ENCODE measurements at regions not wholly inside any gene's neighbourhood (a gene's known extent, or its start where the extent isn't known, plus 50 kb on each side); places are given as distances from the start of the nearest gene placed in this dataset.

- CTCF ChIA-PET, result interaction anchor here (0.6 to 3.4 kb wide), 9 partner anchors 12 to 466 kb away, joined by 3 to 13 read pairs (median 3); no protein-coding TSS in a partner anchor
- H3K4me1 Mint-ChIP-seq (ENCODE audit: insufficient read depth, unreplicated experiment), result peaks cover 7% of the 10 kb centered on the region
Observed at GRCh38 chr10:61283066-61283465, 170.1 kb downstream of the TMEM26 start.

GRCh38 chr10:61280303-61280702, 172.9 kb downstream of the TMEM26 start:
- Mint-ChIP-seq H3K36me3 (ENCODE audit: insufficient read depth, unreplicated experiment) (no peaks in the 10 kb centered on the region), H3K4me1 (ENCODE audit: insufficient read depth, unreplicated experiment) (peaks cover 7% of the 10 kb centered on the region), H3K9me3 (ENCODE audit: unreplicated experiment) (no peaks in the 10 kb centered on the region), H3K27me3 (ENCODE audit: insufficient read depth, unreplicated experiment) (no peaks in the 10 kb centered on the region), H3K4me3 (ENCODE audit: unreplicated experiment) (no peak overlapping the region), H3K27ac (ENCODE audit: low read depth, unreplicated experiment) (no peak overlapping the region)
- TF ChIP-seq CTCF (IDR thresholded peaks at IDR 0.05; ENCODE audit: unreplicated experiment), result no peak
- intact Hi-C loops (cut with micrococcal nuclease), result loop anchor here (10.0 kb wide), 2 partner anchors 836 to 964 kb away; no protein-coding TSS in a partner anchor
- peak; percentile 26 for DNase-seq (ENCODE audit: unreplicated experiment)
- POLR2A ChIA-PET, result no interaction called here
- no TSS peak for BruUV-seq (replicated peaks)
- CTCF ChIA-PET, result interaction anchor here (0.9 to 1.2 kb wide), 2 partner anchors 9 to 90 kb away, joined by 3 to 5 read pairs; no protein-coding TSS in a partner anchor

More at GRCh38 chr10:61283066-61283465, 170.1 kb downstream of the TMEM26 start:
- H3K27ac Mint-ChIP-seq (ENCODE audit: low read depth, unreplicated experiment), result no peak overlapping the region
- H3K4me3 Mint-ChIP-seq (ENCODE audit: unreplicated experiment), result no peak overlapping the region
- POLR2A ChIA-PET, result interaction anchor here (0.6 to 1.3 kb wide), 2 partner anchors 453 to 616 kb away, joined by 3 read pairs; no protein-coding TSS in a partner anchor
- no peaks in the 10 kb centered on the region for H3K27me3 Mint-ChIP-seq (ENCODE audit: insufficient read depth, unreplicated experiment)
- intact Hi-C loops (cut with micrococcal nuclease), result loop anchor here (10.0 kb wide), 2 partner anchors 838 to 962 kb away; no protein-coding TSS in a partner anchor
- no peaks in the 10 kb centered on the region for H3K9me3 Mint-ChIP-seq (ENCODE audit: unreplicated experiment)
- no TSS peak for BruUV-seq (replicated peaks)
- no peaks in the 10 kb centered on the region for H3K36me3 Mint-ChIP-seq (ENCODE audit: insufficient read depth, unreplicated experiment)
- TF ChIP-seq CTCF (IDR thresholded peaks at IDR 0.05; ENCODE audit: unreplicated experiment), result no peak
- DNase-seq (ENCODE audit: unreplicated experiment), result no peak

GRCh38 chr10:61279400-61279799, 173.8 kb downstream of the TMEM26 start:
- ChIA-PET CTCF (interaction anchor here (1.2 kb wide), 1 partner anchor 8 kb away, joined by 5 read pairs; no protein-coding TSS in a partner anchor), POLR2A (no interaction called here)
- Mint-ChIP-seq H3K27me3 (ENCODE audit: insufficient read depth, unreplicated experiment) (no peaks in the 10 kb centered on the region), H3K9me3 (ENCODE audit: unreplicated experiment) (no peaks in the 10 kb centered on the region), H3K4me3 (ENCODE audit: unreplicated experiment) (no peak overlapping the region), H3K27ac (ENCODE audit: low read depth, unreplicated experiment) (no peak overlapping the region), H3K36me3 (ENCODE audit: insufficient read depth, unreplicated experiment) (no peaks in the 10 kb centered on the region), H3K4me1 (ENCODE audit: insufficient read depth, unreplicated experiment) (peaks cover 7% of the 10 kb centered on the region)
- no peak for TF ChIP-seq CTCF (IDR thresholded peaks at IDR 0.05; ENCODE audit: unreplicated experiment)
- intact Hi-C loops (cut with micrococcal nuclease), result loop anchor here (10.0 kb wide), 1 partner anchor 625 kb away; the partner anchor contains the start of gene ARID5B
- no peak for DNase-seq (ENCODE audit: unreplicated experiment)
- no TSS peak for BruUV-seq (replicated peaks)

GRCh38 chr10:61278556-61278955, 174.6 kb downstream of the TMEM26 start:
- no peaks in the 10 kb centered on the region for H3K27me3 Mint-ChIP-seq (ENCODE audit: insufficient read depth, unreplicated experiment)
- H3K27ac Mint-ChIP-seq (ENCODE audit: low read depth, unreplicated experiment), result no peak overlapping the region
- H3K9me3 Mint-ChIP-seq (ENCODE audit: unreplicated experiment), result no peaks in the 10 kb centered on the region
- peaks cover 2% of the 10 kb centered on the region for H3K4me1 Mint-ChIP-seq (ENCODE audit: insufficient read depth, unreplicated experiment)
- CTCF ChIA-PET, result no interaction called here
- intact Hi-C loops (cut with micrococcal nuclease), result loop anchor here (10.0 kb wide), 1 partner anchor 626 kb away; the partner anchor contains the start of gene ARID5B
- BruUV-seq (replicated peaks), result no TSS peak
- no peak overlapping the region for H3K4me3 Mint-ChIP-seq (ENCODE audit: unreplicated experiment)
- TF ChIP-seq CTCF (IDR thresholded peaks at IDR 0.05; ENCODE audit: unreplicated experiment), result no peak
- POLR2A ChIA-PET, result no interaction called here
- no peak for DNase-seq (ENCODE audit: unreplicated experiment)
- no peaks in the 10 kb centered on the region for H3K36me3 Mint-ChIP-seq (ENCODE audit: insufficient read depth, unreplicated experiment)
